ENCODE measurements at regions not wholly inside any gene's neighbourhood (a gene's known extent, or its start where the extent isn't known, plus 50 kb on each side); places are given as distances from the start of the nearest gene placed in this dataset.
"Not testable (repeated sequence)": the region's sequence is repeated elsewhere in the genome, so short reads cannot be mapped to it uniquely, and the experiment has no call there.

- no peak for DNase-seq (ENCODE audit: low read depth in 2 of 2)
Observed at GRCh38 chrX:6990552-6991193, 156.8 kb upstream of the STS start.

GRCh38 chrX:6989858-6990257 is 157.7 kb upstream of the STS start:
- no peak for DNase-seq (ENCODE audit: low read depth in 2 of 2)

GRCh38 chrX:6988694-6989093 is 158.8 kb upstream of the STS start:
- not testable (repeated sequence) for DNase-seq (ENCODE audit: low read depth in 2 of 2)

DNA sequence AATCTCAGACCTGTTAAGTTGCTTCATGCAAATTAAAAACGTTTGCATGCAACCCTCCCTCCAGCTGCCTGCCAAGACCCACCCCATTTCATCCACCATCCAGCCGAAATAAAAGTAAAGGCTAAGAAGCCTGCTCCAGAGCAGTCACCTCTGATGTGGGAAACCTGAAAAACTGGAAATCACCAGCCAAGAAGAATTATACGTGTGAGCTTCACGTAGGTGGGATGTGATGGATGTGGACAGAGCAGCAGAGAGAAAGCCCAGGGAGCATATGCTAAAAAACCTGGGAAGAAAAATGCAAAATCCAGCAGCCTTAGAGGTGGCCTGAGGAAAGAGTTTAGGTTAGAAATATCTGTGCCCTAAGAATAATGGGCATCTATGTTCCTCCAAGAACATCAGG is 160.6 kb upstream of the STS start:
- no peak for DNase-seq (ENCODE audit: low read depth in 2 of 2)

DNA sequence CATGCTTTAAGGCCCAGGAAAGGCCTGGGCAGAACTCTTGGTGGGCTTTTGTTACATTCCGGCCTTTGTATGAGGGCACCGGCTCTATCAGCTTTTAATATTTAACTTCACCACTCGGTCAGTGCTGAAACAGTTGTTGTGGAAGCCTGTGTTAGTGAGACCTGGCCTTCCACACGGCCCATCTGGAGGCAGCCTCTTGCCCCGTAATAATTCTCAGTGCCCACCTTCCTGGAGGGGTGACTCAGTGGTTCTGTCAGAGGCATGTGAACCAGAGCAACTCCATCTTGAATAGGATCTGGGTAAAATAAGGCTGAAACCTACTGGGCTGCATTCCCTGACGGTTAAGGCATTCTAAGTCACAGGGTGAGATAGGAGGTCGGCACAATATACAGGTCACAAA is 162.0 kb upstream of the STS start:
- no peak for DNase-seq (ENCODE audit: low read depth in 2 of 2)

- no peak for DNase-seq (ENCODE audit: low read depth in 2 of 2)
Observed at GRCh38 chrX:6983207-6983955, 164.1 kb upstream of the STS start.

DNA sequence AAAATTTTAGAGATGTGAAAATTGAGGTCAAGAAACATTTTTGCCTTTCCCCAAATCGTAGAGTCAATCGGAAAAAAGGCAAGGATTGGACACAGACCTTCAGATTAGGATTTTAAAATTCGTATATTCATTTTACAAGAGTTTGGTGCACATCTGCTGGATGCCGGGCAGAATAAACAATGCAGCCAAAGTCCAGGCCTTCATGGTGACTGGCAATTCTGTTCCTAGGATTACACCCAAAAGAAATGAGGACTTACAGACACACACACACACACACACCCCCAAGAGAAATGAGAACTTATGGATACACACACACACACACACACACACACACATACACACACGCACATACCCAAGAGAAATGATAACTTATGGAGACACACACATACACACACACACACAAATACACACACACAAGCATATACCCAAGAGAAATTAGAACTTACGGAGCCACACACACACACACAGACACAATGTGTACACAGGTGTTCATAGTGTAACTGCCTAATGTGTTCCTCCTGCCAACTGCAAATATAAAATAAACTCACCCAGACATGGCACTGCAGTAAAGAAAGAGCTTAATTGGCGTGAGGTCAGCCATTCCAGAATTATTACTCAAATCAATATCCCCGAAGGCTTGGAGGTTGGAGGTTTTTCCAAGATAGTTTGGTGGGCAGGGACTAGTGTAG is 165.7 kb upstream of the STS start:
- DNase-seq (ENCODE audit: low read depth in 2 of 2): no peak

GRCh38 chrX:6980981-6981380 is 166.5 kb upstream of the STS start:
- no peak for DNase-seq (ENCODE audit: low read depth in 2 of 2)

DNA sequence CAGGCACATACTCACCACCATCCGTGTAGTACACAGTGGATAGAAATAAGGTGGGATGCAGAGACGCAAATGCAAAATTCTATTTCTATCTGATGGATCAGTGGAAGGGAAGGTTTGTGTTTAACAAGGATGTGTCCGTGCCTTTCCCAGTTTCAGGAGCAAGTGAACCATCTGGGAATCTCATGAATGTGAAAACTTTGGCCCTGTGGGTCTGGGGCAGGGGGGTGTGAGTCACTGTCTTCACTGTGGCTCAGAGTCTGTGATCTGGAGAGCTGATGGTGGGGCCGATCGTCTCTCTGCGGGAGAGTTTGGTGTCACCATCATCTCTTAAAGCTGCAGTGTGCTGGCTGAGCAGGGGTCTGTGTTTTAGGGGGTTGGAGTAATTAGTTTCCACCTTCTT is 179.3 kb upstream of the STS start:
- no peak for DNase-seq (ENCODE audit: low read depth in 2 of 2)

GRCh38 chrX:6965729-6966128 is 181.8 kb upstream of the STS start:
- no peak for DNase-seq (ENCODE audit: low read depth in 2 of 2)

- DNase-seq (ENCODE audit: low read depth in 2 of 2): no peak
Observed at GRCh38 chrX:6962006-6962355, 185.5 kb upstream of the STS start.

DNA sequence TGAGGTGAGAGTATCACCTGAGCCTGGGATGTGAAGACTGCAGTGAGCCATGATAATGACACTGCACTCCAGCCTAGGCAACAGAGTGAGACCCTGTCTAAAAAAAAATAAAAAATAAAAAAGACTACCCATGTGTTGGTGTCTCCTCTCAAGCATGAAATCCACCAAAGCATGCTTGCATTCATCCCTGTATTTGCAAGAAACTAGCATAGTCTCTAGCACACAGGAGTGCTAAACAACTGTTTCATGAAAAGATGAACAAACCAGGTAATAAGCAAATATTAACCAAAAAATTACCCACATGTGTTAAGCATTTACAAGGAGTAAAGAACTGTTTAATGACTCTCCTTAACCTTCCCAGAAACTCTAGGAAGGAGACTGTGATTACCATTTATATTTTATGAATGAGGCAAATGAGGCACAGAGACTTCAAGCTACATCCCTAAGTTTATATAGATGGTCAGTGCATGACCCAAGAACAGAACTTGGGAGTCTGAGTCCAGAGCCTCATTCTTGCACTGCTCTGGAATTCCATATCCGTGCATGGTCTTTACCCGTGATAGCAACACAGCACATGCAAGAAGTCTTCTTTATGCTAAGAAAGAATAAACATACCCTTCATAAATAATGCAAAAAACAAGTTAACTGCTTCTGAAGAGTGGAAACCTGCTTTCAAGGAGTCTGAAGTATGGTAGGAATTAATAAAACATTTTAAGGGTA is 186.1 kb upstream of the STS start:
- no peak for DNase-seq (ENCODE audit: low read depth in 2 of 2)

- no peak for DNase-seq (ENCODE audit: low read depth in 2 of 2)
Observed at GRCh38 chrX:6959006-6959405, 188.5 kb upstream of the STS start.

DNA sequence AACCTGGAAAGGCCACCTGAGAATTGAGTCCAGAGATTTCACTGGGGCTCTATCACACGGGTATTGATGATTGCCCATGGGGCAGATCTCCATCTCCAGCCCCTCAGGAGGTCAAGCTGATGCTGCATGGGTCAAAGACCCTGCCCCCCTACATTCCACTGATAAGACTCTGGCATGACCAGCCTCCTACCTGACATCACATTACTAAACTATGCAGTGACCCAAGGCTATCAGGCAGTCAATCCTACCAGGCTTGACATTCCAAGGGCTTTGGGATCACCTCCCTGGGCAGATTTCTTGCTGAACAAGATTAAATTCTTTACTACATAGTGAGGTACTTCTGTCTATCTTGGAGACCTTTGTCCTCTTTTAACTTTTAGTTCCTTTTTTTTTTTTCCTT is 192.7 kb upstream of the STS start:
- DNase-seq (ENCODE audit: low read depth in 2 of 2): no peak

GRCh38 chrX:6946168-6946567 is 201.3 kb upstream of the STS start:
- DNase-seq (ENCODE audit: low read depth in 2 of 2): no peak

DNA sequence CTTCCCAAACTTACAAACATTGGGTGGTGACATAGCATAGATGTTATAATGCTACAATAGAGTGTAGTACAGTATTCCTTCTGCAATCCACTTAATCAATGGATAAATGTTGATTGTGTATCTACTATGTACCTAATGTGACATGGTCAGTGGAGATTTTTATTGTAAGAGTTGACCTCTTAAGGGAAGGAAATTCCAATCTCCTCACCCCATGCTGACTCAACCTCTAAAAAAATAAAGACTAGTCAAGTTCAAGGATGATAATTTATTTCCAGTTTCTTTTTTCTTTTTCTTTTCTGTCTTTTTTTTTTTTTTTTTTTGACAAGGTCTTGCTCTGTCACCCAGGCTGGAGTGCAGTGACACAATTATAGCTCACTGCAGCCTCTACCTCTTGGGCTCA is 206.5 kb upstream of the STS start:
- DNase-seq (ENCODE audit: low read depth in 2 of 2): peak in 1 of 2 donors; percentile 3

DNA sequence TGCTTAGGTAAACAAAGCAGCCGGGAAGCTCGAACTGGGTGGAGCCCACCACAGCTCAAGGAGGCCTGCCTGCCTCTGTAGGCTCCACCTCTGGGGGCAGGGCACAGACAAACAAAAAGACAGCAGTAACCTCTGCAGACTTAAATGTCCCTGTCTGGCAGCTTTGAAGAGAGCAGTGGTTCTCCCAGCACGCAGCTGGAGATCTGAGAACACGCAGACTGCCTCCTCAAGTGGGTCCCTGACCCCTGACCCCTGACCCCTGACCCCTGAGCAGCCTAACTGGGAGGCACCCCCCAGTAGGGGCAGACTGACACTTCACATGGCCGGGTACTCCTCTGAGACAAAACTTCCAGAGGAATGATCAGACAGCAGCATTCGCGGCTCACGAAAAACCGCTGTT is 214.6 kb upstream of the STS start:
- not testable (repeated sequence) for DNase-seq (ENCODE audit: low read depth in 2 of 2)

DNA sequence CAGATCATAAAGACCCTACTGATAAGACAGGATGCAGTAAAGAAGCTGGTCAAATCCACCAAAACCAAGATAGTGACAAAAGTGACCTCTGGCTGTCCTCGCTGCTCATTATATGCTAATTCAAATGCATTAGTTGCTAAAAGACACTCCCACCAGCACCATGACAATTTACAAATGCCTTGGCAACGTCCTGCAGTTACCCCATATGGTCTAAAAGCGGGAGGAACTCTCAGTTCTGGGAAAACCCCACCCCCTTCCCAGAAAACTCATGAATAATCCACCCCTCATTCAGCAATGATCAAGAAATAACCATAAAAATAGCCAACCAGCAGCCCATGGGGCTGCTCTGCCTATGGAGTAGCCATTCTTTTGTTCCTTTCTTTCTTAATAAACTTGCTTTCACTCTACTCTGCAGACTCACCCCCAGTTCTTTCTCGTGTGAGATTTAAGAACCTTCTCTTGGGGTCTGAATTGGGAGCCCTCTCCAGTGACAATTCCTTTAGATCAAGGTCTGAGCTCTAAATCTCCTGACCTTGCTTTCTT is 217.1 kb upstream of the STS start:
- DNase-seq (ENCODE audit: low read depth in 2 of 2): no peak

DNA sequence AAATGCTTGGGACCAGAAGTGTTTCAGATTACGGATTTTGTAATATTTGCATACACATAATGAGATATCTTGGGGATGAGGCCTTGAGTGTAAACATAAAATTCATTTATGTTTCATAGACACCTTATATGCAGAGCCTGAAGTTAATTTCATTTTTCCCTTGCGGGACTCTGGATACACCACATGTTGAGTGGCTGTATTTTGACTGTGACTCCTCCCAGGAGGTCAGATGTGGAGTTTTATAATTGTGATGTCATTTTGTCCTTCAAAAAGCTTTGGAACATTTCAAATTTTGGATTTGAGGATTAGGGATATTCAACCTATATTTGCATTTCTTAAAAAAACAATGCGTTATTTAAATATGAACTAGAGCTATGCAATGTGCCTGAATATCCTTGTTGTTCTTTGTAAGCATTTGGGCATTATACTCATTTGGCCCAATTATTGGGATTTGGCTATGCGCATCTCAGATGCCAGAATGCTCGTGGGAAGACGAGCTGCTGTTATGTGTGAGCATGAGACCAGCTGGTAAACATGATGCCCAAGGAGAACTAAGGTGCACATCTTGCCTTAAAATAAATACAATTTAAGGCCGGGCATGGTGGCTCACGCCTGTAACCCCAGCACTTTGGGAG is 223.0 kb upstream of the STS start:
- no peak for DNase-seq (ENCODE audit: low read depth in 2 of 2)

GRCh38 chrX:6917666-6918065 is 229.8 kb upstream of the STS start:
- no peak for DNase-seq (ENCODE audit: low read depth in 2 of 2)

- DNase-seq (ENCODE audit: low read depth in 2 of 2): no peak
Observed at GRCh38 chrX:6910218-6910617, 237.3 kb upstream of the STS start.

GRCh38 chrX:6909396-6909795 is 238.1 kb upstream of the STS start:
- DNase-seq (ENCODE audit: low read depth in 2 of 2): no peak
